Hepatocyte (in vitro differentiated cells): ENCODE measurements at regions not wholly inside any gene's neighbourhood (a gene's known extent, or its start where the extent isn't known, plus 50 kb on each side); places are given as distances from the start of the nearest gene placed in this dataset.

ENCODE experiments used
- DNase-seq: peaks from one replicate; pipeline ENCODE4 v3.0.0-alpha.2; 2016; ENCODE audit warnings: low spot score
- H2AFZ ChIP-seq: fragments of 200-600 bp; sonication (generic); 2 replicates; pipeline ENCODE4 v1.6.0; 2016; ENCODE audit warnings: antibody characterized with exemption, mild to moderate bottlenecking
- H3K27ac ChIP-seq: fragments of 200-600 bp; sonication (generic); 2 replicates; pipeline ENCODE4 v1.5.1; 2016; ENCODE audit warnings: mild to moderate bottlenecking
- H3K27me3 ChIP-seq: fragments of 200-600 bp; sonication (generic); 2 replicates; pipeline ENCODE4 v1.6.1; 2016
- H3K36me3 ChIP-seq: fragments of 200-600 bp; sonication (generic); replicated peaks from 2 replicates; pipeline ENCODE4 v1.5.1; 2016; ENCODE audit warnings: low read depth; ENCODE audit not compliant: insufficient read depth
- H3K4me1 ChIP-seq: fragments of 200-600 bp; sonication (generic); 2 replicates; pipeline ENCODE4 v1.5.1; 2016; ENCODE audit warnings: mild to moderate bottlenecking, moderate library complexity; ENCODE audit not compliant: insufficient read depth
- H3K4me2 ChIP-seq: fragments of 200-600 bp; sonication (generic); 2 replicates; pipeline ENCODE4 v1.6.0; 2016
- H3K4me3 ChIP-seq: fragments of 200-600 bp; sonication (generic); 2 replicates; pipeline ENCODE4 v1.5.1; 2016; ENCODE audit warnings: mild to moderate bottlenecking
- H3K79me2 ChIP-seq: fragments of 200-600 bp; sonication (generic); 2 replicates; pipeline ENCODE4 v1.6.0; 2017; ENCODE audit warnings: mild to moderate bottlenecking
- H3K9me2 ChIP-seq: fragments of 200-600 bp; sonication (generic); replicated peaks from 2 replicates; pipeline ENCODE4 v1.6.0; 2017; ENCODE audit warnings: mild to moderate bottlenecking; ENCODE audit not compliant: insufficient read depth
- H3K9me3 ChIP-seq: fragments of 200-600 bp; sonication (generic); 2 replicates; pipeline ENCODE4 v1.5.1; 2016; ENCODE audit warnings: low read depth, mild to moderate bottlenecking
- H4K20me1 ChIP-seq: fragments of 200-600 bp; sonication (generic); 2 replicates; pipeline ENCODE4 v1.6.0; 2016; ENCODE audit warnings: mild to moderate bottlenecking; ENCODE audit not compliant: insufficient read depth, poor library complexity, severe bottlenecking
- CTCF ChIP-seq: fragments of 200-600 bp; sonication (generic); IDR thresholded peaks from 2 replicates; pipeline ENCODE4 v1.5.1; 2016; ENCODE audit warnings: antibody characterized with exemption, mild to moderate bottlenecking; ENCODE audit not compliant: poor library complexity
- EZH2 ChIP-seq: fragments of 200-600 bp; sonication (generic); IDR thresholded peaks from 2 replicates; pipeline ENCODE4 v1.6.1; 2016; ENCODE audit warnings: antibody characterized with exemption, mild to moderate bottlenecking, borderline replicate concordance
- EZH2phosphoT487 ChIP-seq: fragments of 200-600 bp; sonication (generic); IDR thresholded peaks from one replicate; pipeline ENCODE4 v1.6.1; 2018; ENCODE audit warnings: antibody characterized with exemption, mild to moderate bottlenecking, low read depth, moderate library complexity; ENCODE audit not compliant: unreplicated experiment, severe bottlenecking
- WGBS: methylation state at CpG from one replicate; pipeline ENCODE4 v1.1.6; 2016; ENCODE audit warnings: low lambda C conversion rate; ENCODE audit errors: missing lambda C conversion rate; 5-methylcytosine and 5-hydroxymethylcytosine counted together

GRCh38 chr12:113546916-113547863 lies 75.5 kb upstream of the LHX5 start:
- WGBS, result 59% methylated on average over 17 of the region's 18 CpGs
- H2AFZ ChIP-seq, result no peak overlapping the region
- no peaks in the 10 kb centered on the region for H4K20me1 ChIP-seq
- no peaks in the 10 kb centered on the region for H3K79me2 ChIP-seq
- no peaks in the 10 kb centered on the region for H3K4me1 ChIP-seq
- DNase-seq, result no peak
- no peaks in the 10 kb centered on the region for H3K9me2 ChIP-seq
- H3K9me3 ChIP-seq, result no peaks in the 10 kb centered on the region
- no peak overlapping the region for H3K27ac ChIP-seq
- H3K4me2 ChIP-seq, result no peak overlapping the region
- no peak overlapping the region for H3K4me3 ChIP-seq
- H3K36me3 ChIP-seq, result no peaks in the 10 kb centered on the region
- no peaks in the 10 kb centered on the region for H3K27me3 ChIP-seq
- TF ChIP-seq EZH2phosphoT487 (no peak), EZH2 (no peak), CTCF (no peak)

- no peaks in the 10 kb centered on the region for H3K79me2 ChIP-seq
- no peaks in the 10 kb centered on the region for H3K9me3 ChIP-seq
- no peak overlapping the region for H3K27ac ChIP-seq
- no peaks in the 10 kb centered on the region for H3K9me2 ChIP-seq
- H3K27me3 ChIP-seq, result peaks cover 21% of the 10 kb centered on the region
- H3K4me2 ChIP-seq, result no peak overlapping the region
- no peak for TF ChIP-seq EZH2phosphoT487
- TF ChIP-seq EZH2, result no peak
- TF ChIP-seq CTCF, result no peak
- DNase-seq, result no peak
- no peak overlapping the region for H3K4me3 ChIP-seq
- no peaks in the 10 kb centered on the region for H3K36me3 ChIP-seq
- WGBS, result 95% methylated on average over 6 of the region's 6 CpGs
- H2AFZ ChIP-seq, result no peak overlapping the region
- H3K4me1 ChIP-seq, result no peaks in the 10 kb centered on the region
- no peaks in the 10 kb centered on the region for H4K20me1 ChIP-seq
These were observed 66.0 kb upstream of the LHX5 start for GRCh38 chr12:113537751-113538087.

GRCh38 chr12:113537046-113537750 lies 65.5 kb upstream of the LHX5 start:
- 66% methylated on average over 11 of the region's 11 CpGs for WGBS
- peaks cover 21% of the 10 kb centered on the region for H3K27me3 ChIP-seq
- H3K4me3 ChIP-seq, result no peak overlapping the region
- no peak overlapping the region for H3K27ac ChIP-seq
- no peak overlapping the region for H2AFZ ChIP-seq
- H3K36me3 ChIP-seq, result no peaks in the 10 kb centered on the region
- DNase-seq, result no peak
- no peaks in the 10 kb centered on the region for H3K9me3 ChIP-seq
- no peaks in the 10 kb centered on the region for H3K4me1 ChIP-seq
- no peaks in the 10 kb centered on the region for H3K79me2 ChIP-seq
- no peak for TF ChIP-seq EZH2
- no peak for TF ChIP-seq CTCF
- TF ChIP-seq EZH2phosphoT487, result no peak
- H3K9me2 ChIP-seq, result no peaks in the 10 kb centered on the region
- no peak overlapping the region for H3K4me2 ChIP-seq
- no peaks in the 10 kb centered on the region for H4K20me1 ChIP-seq
